Fibroblast of skin of left biceps (primary cell): ENCODE measurements at regions not wholly inside any gene's neighbourhood (a gene's known extent, or its start where the extent isn't known, plus 50 kb on each side); places are given as distances from the start of the nearest gene placed in this dataset.
"Not testable (repeated sequence)": the region's sequence is repeated elsewhere in the genome, so short reads cannot be mapped to it uniquely, and the experiment has no call there.

Experiments used
- DNase-seq, 2 experiments: peaks; one replicate each; pipeline ENCODE4 v3.0.0-alpha.2; 2013; ENCODE audit warnings: low read depth in 2 of 2

DNA sequence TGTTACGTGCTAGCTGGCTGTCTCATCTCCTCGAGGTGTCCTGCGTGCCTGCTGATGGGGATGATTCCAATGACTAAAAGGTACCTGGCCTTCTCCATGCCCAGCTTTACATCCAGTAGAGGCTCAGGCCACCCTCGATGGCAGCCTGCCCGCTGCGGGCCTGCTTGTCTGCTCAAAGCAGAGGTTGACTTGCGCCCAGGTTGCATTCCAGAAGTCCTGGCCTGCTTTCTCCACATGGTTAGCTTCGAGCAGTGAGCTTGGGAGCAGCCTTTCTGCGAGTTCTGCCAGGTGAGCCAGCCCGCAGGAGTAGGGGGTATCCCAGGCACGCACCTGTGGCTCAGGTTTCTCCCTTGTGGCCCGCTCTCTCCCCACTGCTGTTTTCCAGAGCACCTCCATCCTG lies 175.0 kb upstream of the PLGLB2 start:
- not testable (repeated sequence) for DNase-seq

DNA sequence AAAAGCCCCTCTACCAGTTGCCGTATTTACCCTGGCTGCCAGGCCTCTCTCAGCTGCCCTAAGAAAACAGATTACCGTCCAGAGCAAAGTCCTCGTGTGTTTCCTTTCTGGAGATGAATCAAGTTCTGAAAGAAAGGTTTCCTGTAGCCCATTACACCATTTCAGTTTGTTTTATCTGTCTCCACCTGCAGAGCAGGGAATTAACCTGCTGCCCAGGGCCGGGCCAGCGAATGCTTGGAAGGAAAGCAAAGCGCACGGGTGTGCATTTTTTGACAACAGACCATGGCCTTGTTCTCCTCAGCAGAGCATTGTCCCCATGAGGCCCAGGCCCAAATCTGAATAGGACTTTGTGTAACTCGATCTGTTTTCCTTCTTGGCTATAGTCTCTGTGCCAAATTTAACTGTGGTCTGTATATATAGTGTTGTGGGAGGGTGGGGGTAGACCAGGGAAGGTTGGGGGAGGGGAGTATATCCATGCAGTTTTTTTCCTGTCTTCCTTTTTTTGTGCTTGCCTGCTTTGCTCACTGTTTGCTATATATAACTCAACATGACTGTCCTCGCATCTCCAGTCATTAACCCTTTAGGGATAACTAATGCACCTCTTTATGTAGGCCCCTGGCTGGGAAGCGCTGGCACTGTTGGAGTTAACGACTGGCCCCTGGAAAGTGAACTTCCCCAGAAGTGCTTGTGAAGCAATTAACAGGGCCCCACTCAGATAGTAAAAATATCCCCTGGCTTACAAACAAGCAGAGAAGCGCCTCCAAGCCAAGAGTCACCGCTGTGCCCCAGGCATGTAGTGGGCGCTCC lies 174.3 kb upstream of the PLGLB2 start:
- DNase-seq = not testable (repeated sequence)

DNA sequence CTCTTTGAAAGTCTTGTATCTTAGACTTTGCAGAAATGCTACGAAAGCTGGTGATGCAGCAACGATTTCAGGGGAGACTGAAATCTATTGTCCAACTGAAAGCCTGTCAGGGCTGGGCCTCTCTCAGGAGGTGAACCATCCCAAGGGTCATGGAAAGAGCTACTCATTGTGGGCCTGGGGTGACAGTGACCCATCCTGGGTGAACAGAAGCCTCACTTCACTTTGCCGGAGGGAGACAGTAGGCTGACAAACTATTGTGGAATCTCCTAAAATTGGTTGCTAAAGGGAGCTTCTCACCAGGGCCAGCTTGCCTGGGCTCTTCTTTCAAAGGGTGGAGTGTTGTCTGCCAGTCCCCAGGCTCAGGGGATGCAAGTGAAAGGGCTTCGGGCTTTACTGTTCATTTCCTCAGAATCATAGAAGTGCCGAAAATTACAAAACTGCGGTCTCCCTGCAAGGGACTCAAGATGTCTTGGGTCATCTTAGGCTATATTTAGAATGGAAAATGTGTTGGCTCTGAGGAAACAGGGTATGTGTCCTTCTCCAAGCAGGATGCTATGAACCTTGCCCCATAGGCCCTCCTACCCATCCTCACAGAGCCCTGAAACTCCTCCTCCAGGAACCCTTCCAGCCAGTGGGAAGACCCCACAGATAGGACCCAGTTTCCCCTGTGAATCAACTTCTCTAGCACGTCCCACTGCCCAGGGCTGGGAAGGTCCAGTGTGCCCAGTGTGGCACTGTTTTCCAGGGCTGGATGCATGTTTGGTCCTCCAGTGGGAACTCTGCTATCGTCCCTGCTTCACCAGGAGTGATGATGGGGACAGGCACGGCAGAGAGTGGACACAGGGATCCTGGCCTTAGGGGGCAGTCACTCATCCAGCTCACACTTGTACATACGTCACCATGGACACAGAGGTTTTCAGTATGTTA lies 173.4 kb upstream of the PLGLB2 start:
- DNase-seq = not testable (repeated sequence)

DNA sequence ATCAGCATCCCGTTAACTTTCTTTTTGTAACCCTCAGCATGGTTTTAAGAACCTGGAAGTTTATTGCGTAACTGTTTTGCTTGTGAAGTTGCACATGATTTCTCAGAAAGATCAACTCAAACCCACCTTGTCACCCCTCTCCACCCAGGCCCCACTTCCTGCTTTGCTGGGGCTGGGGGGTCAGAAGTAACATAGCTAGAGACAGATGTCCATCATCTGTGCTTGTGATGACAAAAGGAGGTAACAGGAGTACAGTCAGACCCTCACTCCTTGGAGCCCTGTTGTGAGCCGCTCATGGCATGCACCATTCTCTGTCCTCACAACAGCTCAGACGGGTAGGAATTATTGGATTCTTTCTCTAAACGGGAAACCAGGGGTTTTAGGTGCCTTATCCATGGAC lies 172.7 kb upstream of the PLGLB2 start:
- not testable (repeated sequence) for DNase-seq

DNA sequence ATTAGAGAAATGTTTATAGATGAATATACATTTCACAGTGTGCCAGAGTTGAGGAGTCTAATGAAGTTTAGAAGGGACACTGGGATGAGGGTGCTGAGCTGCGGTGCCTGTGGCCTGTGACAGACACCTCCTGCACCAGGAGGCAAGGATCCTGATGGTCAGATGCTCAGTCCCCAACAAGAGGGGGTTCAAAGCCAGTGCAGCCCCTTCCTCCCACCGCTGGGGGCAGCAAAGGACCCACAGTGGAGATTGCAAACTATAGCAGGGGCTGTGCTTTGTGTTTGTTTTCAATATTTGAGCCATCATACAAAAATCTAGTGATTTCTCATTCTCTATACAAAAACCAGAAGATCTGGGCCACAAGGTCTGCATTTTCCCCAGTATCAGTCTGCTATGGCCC lies 170.5 kb upstream of the PLGLB2 start:
- DNase-seq = not testable (repeated sequence)

DNA sequence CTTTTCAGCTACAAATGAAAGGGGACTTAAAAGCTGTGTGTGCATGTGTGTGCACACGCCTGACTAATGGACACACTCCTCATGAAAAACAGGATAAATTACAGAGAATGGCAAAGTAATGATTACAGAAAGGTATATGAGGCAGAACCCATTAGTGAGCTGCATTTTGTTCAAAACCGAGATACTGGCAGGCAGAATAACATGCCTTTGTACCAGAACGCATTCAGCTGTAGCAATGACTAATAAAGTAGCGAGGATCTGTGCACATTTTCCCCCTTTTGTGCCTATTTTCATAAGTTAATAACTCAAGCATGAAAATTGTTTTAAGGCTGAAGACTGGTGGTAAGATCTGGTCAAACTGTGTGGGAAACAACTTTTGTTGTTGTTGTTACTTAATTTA lies 165.7 kb upstream of the PLGLB2 start:
- DNase-seq = not testable (repeated sequence)

DNA sequence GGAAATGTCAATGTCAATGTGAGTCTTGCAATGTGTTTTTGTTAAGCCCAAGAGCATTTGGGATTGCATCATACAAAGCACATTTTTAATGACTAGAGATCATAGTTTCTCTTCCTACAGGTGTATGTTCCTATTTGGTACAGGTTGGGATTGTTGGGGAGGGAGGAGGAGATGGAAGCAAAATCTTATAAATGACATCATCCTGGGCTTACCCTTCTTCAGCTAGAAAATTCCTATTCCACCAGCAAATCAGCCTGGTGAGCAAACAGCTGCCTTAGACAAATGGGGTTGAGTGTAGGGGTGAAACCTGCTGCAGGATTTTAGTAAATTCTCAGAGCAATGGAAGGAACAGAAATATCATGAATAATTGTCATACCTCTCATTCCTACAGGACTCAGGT lies 165.3 kb upstream of the PLGLB2 start:
- DNase-seq = not testable (repeated sequence)

DNA sequence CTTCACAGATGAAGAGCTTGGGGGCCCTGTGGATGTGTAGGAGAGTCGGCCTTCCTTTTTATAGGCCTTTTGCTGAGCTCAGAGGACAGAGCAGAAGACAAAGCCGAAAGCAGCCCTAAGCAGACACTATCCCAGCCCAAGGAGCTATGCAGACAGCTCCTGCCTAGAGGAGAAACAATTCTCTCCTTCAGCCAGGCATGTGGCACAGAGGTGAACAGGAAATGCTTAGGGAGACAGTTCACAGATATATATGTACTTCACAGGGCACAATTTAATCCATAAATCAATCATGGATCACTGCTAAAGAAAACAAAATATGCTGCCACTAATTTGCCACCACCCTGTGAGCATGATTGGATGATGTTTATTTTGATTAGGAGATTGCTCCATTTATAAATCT lies 164.5 kb upstream of the PLGLB2 start:
- DNase-seq = not testable (repeated sequence)

DNA sequence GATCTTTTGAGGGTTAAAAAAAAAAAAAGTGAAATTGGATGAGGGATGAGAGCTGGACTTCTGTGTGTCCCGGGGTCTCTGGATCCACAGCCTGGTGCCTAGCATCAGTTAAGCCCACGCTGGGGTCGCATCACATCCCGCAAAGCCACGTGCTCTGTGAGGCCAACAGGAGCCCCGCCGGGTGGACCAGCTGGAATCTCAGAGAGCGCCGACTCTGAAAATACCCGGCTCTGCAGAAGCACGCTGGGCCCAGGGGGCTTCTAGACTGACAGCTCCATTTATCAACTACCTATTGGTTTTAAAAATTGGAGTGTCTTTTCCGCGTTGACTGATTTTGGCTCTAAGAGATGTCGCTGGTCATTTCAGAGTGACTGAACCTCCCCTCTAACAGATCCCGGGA lies 164.1 kb upstream of the PLGLB2 start:
- DNase-seq = not testable (repeated sequence)

DNA sequence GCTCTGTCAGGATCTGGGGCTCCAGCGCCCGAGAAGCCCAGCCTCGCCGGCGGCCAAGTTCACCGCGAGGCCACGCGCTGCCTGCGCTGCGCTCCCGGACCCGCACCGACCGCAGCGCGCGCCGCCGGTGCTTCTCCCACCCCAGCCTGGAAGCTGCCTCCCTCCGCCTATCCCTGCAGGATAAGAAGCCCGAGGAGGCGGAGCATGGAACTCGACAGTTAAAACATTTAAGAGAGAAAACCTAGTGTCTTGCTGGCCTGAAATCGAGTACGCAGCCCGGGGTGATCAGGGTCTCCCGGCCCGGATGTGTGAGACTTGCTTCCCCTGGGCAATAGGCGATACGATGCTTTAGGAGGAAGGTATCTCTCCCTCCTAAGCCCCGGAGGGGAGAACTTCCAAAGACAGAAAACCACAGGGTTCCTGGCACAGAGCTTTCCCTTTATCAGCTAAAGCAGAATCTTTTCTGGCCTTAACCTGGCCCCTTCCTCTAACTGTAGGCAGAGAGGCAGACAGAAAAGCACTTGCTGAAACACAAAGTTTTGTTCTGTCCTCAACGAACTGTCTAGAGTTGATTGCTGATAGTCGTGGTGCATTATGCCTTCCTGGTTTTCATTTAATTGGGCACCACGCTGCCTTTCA lies 163.5 kb upstream of the PLGLB2 start:
- DNase-seq = not testable (repeated sequence)

DNA sequence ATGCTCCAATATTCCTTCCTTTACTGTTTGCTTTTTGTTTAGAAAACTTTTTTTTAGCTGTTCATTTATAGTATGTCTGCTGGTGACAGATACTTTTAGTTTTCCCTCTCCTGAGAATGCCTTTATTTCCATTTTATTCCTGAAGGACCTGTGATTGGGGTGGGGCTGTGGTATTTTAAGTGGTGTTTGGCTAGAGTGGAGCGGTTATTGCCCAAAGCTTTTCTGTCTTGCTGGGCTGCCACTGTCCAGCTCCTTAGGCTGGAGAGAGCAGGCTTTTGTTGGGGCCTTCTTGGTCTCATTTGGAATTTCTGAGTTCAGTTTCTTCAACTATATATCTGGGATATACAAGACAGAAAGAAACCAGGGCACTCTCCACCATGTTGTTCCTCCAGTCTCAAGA lies 160.0 kb upstream of the PLGLB2 start:
- DNase-seq = not testable (repeated sequence)

DNA sequence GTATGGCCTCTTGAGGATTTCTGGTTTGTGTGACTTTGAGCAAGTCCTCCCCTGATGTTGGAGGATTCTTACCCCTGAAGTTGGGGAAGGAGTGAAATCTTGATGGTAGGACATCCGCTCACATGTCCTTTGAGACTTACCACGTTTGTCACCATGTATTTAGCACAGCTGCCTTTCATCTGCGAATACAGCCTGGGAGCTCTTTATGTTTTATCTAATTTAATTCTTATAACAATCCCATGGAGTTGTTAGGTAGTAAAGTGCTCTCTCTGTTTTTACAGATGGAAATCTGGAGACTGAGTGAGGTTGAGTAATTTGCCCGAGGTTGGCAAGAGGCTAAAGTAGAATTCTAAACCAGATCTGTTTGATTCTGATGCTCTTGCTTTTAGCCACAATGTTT lies 154.9 kb upstream of the PLGLB2 start:
- DNase-seq = not testable (repeated sequence)

DNA sequence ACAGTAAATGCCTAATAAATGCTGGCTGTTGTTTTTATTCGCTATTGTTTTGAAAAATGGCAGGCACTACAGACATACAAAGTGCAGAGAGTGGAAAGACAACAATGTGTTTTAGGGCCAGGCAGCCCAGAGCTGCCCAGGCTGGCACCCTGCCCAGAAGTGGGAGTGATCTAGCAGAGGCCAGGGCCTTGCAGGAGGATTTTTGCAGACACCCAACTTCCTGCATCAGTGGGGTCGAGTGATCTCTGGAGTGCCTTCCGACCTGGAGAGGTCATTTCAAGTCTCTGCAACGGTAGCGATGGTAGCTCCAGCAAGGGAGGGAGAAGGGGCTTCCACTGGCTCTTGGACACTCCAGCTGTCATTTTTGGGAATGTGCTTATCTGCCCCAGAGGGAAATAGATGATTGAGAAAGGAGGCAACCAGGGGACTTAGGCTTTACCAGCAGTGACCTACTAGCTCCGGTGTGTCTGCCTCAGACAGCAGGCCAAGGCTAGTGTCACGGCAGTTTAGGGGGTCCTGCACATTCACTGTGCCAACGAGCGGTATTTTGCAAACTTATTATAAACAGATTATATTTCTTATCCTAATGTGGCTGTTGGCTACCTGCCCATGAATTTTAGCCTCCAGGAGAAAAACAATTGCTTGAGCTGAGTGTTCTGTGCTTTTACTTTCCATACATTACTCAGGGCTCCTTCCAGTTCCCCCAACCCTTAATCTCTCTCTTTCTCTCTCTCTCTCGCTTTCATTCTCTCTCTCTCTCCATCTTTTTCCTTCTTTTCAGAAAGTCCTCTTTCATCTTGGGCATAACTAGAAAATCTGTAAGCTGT lies 153.9 kb upstream of the PLGLB2 start:
- not testable (repeated sequence) for DNase-seq

DNA sequence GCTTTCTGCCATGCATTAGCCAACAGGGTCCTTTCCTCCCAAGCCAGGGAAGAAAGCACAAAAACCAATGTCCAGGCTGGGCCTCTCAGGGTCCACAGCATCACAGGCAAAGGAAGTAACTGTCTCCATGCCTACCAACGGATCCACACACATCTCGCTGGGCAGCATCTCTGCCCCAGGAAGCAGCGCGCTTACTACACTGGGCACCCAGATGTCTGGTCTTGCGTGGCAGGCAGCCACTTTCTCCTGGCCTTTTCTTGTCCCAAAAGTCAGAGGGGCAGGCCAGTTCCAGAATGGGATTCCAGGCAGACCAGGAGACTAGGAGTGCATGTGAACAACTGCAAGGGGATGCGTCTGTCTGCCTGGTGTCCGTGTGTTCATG lies 153.3 kb upstream of the PLGLB2 start:
- not testable (repeated sequence) for DNase-seq

DNA sequence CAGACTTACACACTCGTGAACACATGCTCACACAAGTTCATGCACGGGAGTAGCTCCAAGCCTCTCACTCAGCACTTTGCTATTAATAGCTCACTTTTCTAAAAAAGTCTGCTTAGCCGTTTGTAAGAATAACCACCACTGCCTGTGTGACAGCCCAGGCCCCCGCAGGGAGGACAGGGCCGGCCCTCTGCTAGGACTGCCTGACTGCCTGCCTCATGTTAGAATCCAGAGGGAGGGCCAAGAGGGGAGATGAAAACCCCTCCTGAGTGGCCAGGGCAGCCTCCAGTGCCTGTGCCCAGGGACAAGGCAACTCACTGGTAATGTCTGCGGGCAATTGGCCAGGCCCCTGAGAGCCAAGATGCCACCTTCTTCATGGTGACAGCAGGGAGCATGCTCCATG lies 152.9 kb upstream of the PLGLB2 start:
- DNase-seq = not testable (repeated sequence)

DNA sequence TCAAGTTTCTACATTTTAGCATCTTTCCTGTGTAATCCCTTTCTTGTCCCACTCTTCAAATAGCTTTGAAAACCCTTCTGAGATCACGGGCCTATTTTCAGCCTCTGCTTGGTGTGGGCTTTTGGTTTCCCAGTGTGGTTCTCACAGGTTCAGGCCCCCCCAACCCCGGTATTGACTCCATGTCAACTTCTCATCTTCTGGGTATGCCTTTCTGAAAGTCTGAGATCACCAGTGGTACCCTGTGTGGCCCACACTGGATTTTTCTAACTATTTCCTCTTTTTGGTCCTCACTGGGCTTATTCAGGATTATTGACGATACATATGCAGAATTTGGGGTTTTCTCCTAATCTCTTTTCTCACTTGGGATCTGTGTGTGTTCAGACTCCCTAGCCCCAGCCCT lies 146.9 kb upstream of the PLGLB2 start:
- DNase-seq = not testable (repeated sequence)

DNA sequence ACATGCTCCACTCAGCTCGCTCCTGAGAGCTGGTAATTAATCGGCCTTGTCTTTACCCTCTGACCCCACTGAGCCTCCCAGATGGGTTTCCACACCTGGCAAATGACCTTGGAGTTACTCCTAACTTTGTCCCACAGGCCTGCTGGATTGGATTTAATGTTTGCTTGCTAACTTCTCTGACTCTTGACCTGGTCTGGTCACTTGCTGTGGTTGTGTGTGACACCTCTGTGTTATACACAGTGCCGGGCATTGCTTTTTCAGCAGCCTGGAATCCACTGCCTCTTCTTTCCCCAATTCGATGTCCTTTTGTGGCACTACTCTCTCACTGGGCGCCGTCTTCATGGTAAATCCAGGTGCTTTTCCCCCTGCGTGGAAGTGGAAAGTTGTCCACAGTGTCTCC lies 145.8 kb upstream of the PLGLB2 start:
- DNase-seq = not testable (repeated sequence)

DNA sequence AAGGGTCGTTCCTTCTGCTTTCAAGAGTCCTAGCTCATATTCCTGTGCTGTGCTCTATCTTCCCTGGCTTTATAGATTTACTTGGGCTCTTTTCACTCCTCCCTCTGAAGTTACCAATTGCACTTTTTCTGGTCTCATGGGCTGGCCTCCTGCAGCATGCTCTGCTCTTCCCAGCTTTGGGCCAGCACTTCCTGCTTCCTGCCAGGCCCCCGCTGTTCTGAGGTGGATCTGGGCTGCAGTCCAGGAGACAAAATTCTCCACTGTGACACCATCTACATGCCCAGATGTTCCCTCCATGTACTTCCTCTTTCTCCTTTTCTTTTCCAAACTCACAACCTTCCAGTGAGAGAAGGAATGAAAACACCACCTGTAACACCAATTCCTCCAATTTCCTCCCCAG lies 145.2 kb upstream of the PLGLB2 start:
- not testable (repeated sequence) for DNase-seq

DNA sequence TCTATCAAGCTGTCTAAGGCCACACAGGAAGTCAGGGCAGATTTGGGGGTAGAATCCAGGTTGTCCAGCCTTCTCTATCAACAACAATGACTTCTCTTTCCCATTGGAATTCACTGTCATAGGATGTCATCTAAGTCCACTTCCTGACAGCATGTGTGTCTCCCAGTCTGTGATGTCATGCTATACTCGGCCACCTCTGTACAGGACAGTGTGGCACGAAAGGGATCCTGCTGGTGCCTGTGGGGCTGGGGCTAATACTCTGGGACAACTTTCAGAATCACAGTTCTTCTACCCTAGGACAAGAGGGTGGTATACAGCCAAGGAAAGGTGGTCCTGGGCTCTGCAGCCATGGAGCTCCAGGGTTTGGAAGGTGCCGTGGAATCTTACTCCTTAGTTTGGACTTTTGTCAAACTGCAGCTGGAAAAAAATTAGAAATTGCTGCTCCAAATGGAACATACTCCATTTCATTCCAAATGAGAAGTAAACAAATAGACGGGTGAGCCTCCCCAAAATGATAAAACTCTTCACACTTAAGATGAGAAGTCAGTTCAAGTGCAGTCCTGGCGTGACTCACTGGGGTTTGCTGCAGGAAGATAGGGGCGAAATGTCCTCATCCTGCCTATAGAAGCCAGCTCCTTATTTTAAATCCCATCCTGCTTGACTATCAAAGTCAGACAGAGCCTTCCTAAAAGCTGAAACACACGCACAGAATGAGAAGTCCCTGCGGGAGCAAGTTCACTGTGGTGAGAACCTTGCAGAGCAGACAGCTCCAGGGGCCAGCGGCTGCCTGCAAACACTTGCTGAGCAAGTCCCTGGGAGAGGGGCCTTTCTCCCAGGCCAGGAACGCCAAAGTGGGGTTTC lies 144.2 kb upstream of the PLGLB2 start:
- not testable (repeated sequence) for DNase-seq

DNA sequence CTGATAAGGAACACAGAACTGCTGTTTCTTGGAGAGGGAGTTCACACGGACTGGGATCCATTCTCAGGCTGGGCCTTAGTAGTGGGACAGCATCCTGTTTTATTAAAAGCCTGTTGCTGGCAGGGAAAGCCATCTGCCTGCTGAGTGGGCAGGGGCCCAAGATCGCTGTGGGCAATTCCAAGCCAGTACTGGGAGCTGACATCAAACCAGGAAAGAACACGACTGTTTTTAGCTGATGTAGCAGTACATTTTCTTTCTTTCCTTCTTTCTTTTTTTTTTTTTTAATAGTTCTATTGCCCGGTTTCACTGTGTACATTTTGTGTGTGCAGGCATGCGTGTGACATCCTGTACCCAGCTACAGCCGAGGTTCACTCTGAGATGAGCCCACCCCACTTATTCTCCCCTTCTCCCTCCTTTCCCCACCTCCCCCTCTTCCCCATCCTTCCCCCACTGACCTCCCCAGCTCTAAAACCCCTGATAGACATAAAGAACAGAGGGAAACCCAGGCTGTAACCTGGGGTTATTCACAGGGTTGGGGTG lies 143.5 kb upstream of the PLGLB2 start:
- DNase-seq = not testable (repeated sequence)
